Left ventricle myocardium superior (tissue), 1 donor: ENCODE measurements at regions not wholly inside any gene's neighbourhood (a gene's known extent, or its start where the extent isn't known, plus 50 kb on each side); places are given as distances from the start of the nearest gene placed in this dataset.

ENCODE experiments used
- ATAC-seq: fragments of 200-7000 bp; cut with Tn5 transposase; one replicate; pipeline ENCODE4 v1.9.1; 2020; ENCODE audit warnings: mild to moderate bottlenecking, moderate library complexity
- DNase-seq: peaks from one replicate; pipeline ENCODE4 v3.0.0-alpha.2; 2020
- intact Hi-C: fragments of 100-400 bp; cut with micrococcal nuclease; formaldehyde crosslinking; loops from one replicate; pipeline ENCODE4 v1.11.0; 2022
- donor health status: DM: no; HTN: yes; CAD: no; lungs with severe emphysema.

DNA sequence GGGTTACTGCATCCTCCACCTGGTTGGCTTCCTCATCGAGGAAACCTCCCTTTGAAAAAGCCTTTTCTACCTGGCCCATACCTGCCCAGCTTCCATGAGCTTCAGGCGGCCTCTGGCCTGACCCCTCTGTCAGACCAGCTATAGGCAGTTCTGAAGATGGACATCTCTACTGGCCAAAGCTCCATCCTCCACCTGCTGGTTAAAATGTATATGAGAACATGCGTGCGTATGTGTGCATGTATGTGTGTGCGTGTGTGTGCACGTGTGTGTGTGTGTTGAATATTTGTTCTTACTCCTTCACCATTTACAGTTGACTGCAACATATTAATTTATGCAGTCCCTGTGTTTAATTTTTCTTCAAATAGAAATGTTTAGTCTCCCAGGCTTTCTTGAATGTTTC is 642.4 kb upstream of the RAB6C start:
- DNase-seq (no peak), ATAC-seq (no peak)
- intact Hi-C loops = no loop called here

DNA sequence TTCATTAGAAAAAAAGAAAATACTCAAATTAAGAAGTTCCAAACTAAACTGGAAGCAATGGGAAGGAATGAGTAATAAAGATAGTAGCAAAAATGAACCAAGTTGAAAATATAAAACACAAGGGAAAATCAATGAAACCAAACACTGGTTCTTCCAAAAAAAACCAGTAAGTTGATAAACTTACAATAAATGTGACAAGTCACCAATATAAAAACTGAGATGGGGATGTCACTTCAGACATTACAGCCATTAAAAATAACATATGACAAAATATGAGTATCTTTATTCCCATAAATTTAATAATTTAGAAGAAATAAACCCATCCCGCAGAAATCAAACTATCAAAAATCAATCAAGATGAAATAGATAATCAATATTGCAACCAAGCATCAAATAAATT is 633.9 kb upstream of the RAB6C start:
- intact Hi-C loops = no loop called here
- ATAC-seq = no peak
- no peak for DNase-seq

DNA sequence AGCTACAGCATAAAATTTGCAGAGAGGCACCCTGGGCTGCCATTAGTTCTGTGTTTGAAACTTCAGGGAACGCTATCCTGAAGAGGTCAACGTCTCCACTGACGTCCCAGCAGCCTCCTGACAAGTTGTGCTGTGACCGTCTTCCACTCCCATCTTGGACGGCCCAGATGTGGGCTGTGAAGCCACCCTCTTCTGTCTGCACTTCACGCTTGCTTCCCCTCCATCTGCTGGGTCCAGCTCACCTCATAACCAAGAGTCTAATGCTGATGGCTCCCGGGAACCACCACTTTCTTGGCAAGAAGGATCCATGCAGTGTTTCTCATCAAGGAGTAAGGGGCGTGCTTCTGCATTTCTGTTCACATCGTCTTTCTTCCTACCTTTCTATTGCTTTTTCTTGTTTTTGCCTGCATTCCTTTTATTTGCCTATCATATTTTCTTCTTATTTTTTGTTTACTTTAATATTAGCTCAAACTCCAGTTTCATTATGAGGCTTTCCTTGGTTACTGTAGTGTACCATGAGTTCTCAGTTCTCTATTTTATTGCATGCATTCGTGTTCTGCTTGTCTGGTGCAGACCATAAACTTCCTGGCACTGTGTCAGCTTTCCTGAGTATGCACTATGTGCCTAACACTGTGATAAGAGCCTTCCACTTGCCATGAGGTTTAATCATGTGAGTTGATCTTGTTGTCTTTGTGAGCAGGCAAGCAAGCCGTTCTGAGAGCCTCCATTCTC is 631.8 kb upstream of the RAB6C start:
- intact Hi-C loops = no loop called here
- DNase-seq (no peak), ATAC-seq (peak; percentile 51)

DNA sequence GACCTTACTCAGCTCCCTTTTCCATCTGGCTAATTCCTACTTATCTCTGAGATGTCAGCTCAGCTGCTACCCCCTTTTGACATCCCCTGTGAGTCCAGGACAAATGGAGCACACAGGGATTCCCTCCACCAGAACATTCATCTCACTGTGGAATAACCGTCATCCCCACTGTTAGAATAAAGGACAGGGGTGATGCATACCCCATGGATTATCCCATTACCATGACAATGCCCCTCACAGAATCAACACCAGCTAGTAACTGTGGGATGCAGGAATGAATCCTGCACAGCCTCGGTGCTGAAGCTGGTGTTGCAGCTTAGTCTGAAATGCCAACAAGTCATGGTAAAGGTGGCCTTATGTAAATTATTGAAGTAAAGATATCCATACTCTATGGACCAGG is 624.8 kb upstream of the RAB6C start:
- intact Hi-C loops = no loop called here
- ATAC-seq (no peak), DNase-seq (no peak)

DNA sequence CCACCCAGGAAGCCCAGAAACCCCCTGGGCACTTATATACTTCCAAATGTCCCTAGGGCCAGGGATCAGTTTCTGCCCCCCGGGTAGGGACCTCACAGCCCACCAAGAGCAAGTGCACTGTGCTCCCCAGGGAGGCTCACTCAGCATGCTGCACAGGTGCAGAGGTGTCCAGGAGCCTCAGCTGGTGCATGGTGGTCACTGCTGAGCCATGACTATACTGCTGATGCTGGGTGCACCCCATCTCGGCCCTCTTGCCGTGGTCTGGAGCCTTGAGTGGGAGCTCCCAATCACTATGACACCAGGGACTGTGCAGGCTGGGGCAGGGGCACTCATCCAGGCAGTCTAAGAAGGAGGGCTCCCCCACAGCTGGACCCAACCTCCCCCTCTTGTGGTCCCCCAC is 617.8 kb upstream of the RAB6C start:
- ATAC-seq (no peak), DNase-seq (no peak)
- intact Hi-C loops = no loop called here

DNA sequence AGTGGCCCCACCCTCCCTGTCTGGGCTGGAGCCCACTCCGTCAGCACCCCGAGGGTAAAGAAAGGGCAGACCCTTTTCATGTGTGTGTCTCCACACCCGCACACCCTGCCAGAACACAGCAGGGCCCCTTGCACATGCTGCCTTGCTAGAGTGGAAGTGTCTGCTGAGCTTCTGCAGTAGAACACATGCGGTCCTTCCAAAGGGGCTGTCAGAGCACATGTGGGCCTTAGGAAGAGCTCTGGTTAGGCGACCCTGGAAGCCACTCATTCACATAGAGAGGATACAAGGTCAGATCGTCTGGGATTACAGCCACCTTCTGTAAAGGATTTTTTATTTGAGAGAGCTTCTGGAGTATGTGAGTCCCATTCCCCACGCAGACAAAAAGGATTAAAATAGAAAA is 613.2 kb upstream of the RAB6C start:
- no peak for DNase-seq
- no peak for ATAC-seq
- intact Hi-C loops = no loop called here

DNA sequence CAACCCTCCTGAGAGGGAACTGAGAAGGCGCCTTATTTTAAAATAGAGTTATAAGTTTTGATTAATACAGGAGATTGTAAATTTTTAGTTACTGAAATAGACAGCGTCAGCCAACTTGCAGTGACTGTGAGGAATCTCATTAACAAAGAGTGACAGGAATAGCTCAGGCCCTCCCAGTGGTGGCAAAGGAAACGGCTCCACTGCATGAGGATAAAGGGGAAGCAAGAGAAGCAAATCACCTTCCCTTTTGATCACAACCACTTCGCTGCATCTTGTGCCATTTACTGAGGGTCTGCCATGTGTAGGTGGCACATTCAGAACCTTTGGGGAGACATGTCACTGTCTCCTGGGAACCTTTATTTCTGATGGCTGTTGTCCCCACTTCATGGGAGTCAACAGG is 612.4 kb upstream of the RAB6C start:
- intact Hi-C loops = no loop called here
- DNase-seq = no peak
- no peak for ATAC-seq

DNA sequence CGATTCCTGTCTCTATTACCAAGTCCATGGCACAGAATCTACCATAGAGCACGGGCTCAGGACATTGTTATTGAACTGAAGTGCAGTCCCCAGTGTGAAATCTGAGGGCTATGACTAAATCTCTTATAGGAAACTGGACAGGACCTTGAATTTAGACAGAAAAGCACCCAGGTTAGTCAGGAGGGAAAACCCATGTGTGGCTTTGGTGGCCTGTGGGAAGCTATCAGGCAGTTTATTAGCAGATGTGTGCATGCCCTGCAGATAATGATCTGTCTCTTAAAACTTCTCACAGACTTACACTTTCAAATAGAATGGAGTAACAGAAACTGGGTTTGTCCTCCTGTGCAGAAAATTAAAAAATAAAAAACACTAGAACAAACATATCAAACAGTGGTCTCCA is 610.0 kb upstream of the RAB6C start:
- ATAC-seq (no peak), DNase-seq (no peak)
- intact Hi-C loops = no loop called here

DNA sequence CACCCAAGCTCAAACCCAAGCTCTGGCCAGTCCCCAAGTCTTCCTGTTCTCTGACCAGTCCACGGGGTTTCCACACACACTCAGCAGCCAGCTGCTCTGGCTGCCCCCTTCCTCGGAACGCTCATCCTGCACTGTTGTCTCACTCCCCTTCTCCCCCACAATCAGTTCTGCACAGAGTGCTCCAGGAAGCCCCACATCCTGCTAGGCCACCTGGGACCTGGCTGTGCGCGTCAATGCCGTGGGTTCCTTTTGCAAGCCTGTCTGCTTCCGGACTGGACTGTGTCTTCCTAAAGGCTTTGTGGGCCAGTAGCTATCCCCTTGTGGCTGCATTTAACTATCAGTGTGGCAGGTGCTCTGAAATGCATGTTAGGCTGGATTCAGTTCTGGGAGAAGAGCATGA is 605.0 kb upstream of the RAB6C start:
- ATAC-seq (no peak), DNase-seq (no peak)
- intact Hi-C loops = no loop called here

DNA sequence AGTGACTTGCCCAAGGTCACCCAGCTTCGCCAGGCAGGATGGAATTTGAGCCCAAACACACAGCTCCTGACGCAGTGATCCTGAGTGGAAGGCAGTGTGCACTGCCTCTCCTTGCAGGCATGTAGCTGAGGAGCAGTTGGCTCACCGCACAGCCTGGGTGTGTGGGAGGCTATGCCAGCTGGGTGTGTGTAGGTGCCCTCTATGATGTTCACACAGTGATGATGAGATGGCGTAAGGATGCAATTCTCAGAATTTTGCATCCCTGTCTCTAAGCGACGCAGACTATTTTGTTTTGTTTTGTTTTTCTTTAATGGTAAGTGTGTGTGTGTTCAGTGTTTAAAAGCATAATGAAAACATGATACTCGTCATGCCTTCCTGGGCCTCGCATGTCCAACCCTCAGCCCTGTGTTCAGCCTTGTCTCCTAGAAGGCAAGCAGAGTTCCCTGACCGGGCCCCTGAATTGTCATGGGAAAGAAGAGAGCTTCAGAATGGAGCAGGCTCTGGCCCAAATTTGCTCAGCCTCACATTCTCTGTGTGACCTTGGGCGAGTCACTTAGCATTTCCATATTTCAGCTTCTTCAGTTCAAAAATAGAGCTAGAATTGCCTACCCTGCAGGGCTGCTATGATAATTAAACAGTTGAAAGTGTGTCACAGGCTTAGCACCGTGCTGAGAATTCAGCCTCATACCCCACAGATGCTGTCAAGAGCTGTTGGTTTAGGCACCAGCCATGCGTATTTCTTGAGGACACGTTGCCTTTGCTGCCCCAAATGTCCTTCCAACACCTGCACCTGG is 603.6 kb upstream of the RAB6C start:
- ATAC-seq = no peak

DNA sequence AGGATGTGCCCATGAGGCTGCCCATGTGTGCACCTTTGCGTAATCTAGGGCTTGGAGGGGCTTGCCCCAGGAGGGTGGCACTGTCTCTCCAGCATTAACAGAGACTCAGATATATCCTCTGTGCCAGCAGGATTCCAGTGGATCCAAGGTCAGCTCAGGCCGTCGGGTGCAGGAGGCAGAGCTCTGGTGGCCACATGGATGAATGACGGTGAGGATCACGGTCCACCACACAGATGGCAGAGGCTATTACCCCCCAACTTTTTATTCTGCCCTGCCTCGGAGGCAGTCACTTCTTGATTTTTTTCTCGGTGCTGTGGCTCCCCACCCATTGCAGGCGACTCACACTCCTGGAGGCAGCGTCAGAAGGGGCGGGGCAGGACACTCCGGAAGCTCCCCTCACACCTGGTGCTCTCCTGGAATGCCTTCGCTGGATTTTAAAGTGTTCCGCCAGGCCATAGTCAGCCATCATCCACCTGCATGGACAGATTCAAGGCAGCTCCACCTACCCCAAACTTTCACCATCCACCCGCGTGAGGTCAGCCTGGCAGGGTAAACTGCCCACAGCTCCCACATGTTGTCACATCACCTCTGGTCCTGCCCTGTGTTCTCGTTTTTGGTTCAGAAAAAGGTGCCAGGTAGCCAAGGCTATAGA is 602.9 kb upstream of the RAB6C start:
- DNase-seq = no peak
- intact Hi-C loops = no loop called here
- ATAC-seq = no peak

More for the DNA sequence above, 603.6 kb upstream of the RAB6C start:
- intact Hi-C loops = no loop called here
- DNase-seq = no peak

DNA sequence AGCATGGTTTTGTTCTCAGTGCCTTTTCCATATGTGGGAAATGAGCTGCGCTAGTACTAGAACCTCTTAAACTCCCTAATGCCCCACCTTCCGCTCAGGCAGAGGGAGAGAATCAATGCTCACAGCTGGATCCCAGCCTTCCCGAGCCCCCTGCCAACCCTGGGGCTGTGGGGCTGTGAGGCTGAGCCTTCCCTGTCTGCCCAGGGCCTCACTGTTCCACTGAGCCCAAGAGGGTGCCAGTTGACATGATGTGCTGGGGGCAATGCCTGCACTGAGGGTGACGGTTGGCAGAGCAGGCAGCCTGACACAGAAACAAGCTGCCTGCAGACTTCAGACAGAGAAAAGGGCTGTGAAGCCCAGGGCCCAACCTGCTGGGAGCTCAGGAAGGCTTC is 602.4 kb upstream of the RAB6C start:
- no peak for ATAC-seq
- no peak for DNase-seq

DNA sequence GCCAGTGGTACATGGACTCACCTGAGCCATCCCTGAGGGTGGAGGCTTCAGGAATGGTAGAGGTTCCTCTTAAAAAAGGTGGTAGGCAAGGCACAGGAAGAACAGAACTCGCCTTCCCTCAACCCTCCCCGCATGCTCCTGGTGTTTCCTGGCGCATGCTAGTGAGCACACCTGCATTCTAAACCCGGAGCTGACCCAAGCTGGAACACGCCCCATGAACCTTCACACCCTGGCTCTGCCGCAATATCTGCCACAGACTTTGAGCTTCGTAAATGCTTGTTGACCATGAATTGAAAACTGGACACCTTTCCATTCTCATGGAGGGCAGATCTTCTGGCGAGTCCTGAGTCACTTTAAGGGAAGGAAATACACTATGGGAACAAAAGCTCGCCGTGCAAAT is 601.3 kb upstream of the RAB6C start:
- DNase-seq (no peak), ATAC-seq (no peak)
- intact Hi-C loops = no loop called here

More for the DNA sequence above, 602.4 kb upstream of the RAB6C start:
- intact Hi-C loops = no loop called here

DNA sequence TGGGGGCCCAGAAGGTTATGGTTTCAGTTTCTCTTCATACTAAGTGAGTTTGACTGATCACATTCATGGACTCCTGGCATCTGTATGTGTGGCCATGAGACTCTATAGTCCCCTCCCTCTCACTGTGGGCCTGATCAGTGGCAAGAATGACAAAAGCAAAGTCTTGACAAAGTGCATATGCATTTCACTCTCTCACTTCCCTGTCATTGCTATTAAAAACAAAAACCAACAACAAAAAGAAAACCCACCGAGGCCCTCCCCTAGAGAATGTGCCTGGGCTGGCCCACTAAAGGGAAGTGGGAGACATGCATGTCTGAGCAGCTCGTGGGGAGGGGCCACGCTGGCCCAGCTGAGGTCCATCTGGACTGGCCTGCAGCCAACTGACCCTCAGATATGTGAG is 600.1 kb upstream of the RAB6C start:
- DNase-seq = no peak
- intact Hi-C loops = no loop called here
- ATAC-seq = no peak

DNA sequence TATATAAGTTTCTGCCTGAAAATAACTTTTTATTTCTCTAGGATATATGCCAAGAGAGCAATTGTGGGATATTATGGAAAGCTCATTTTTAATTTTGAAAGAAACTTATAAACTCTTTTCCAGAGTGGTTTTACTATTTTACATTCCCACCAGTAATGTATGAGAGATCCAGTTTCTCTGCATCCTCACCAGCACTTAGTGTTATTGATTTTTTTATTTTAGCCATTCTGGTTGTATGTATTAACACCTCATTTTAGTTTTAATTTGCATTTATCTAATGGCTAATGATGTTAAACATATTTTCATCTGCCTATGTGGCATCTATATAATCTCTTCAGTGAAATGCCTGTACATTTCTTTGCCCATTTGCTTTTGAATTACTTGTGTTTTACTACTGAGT is 597.7 kb upstream of the RAB6C start:
- intact Hi-C loops = no loop called here
- DNase-seq (no peak), ATAC-seq (no peak)

DNA sequence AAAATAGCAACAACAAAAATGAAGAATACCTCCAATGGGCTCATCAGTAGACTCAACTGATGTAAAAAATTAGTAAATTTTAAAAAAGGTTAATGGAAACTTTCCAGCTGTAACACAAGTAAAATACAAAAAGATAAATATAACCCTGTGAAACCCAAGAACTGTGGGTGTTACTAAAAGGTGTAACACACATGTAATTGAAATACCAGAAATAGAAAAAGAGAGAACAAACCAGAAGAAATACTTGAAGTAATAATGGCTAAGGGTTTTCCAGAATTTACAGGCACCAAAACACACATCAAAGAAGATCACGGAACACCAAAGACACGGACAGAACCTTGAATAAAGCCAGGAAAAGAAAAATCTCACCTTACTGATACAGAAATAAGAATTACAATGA is 590.6 kb upstream of the RAB6C start:
- ATAC-seq = no peak
- intact Hi-C loops = no loop called here
- DNase-seq = no peak

DNA sequence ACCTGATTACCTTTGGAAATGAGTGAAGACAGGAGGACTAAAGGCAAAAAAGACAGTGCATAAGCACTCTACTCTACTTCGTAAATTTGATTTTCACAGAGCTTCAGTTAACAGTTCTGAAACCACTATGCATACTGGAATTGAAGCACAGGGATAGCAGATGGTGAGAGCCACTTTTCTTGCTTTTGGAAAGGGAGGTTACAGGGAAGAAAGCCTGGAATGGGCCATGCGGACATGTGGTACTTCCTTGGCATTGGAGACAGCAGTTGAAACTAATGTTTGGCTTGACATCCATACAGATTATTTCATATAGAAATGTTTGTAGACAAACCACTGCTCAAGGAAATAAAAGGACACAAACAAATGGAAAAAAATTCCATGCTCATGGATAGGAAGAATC is 585.6 kb upstream of the RAB6C start:
- DNase-seq (no peak), ATAC-seq (no peak)
- intact Hi-C loops = no loop called here

DNA sequence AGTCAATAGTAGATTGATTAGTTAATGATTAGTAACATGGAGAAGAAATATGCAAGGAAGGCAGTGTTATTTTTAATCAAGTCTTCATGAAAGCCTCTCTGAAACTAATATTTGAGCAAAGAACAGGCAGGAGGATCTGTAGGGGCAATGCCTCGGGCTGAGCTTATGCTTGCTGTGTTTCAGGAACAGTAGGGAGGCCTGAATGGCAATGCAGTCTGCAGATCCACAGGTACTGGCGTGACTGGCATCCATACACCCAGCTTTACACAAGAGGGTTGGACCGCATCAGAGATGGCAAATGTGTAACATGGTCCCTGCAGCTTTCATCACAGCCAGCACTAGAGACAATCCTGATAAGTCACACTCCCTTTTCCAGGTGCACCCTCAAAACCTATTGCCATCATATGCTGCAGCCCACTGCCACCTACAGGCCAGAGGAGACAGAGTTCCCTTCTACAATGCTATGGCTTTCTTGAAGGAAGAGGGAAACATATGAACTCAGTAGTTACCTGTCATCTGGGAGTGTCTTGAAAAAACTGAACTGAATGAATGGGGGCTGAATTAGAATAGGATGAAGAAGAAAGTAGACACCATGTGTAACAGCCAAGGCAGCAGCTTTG is 582.4 kb upstream of the RAB6C start:
- peak; percentile 43 for ATAC-seq
- intact Hi-C loops = no loop called here
- no peak for DNase-seq

DNA sequence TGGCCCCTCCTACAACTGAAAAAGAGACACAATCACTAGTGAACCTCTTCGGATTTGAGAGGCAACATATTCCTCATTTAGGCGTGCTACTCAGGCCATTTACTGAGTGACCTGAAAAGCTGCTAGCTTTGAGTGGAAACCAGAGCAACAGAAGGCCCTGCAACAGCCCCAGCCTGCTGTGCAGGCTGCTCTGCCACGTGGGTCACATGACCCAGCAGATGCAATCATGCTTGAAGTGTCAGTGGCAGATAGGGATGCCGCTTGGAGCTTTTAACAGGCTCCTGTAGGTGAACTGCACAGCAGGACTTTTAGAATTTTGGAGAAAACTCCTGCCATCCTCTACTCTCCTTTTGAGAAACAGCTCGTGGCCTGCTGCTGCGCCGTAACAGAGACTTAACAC is 578.6 kb upstream of the RAB6C start:
- ATAC-seq (no peak), DNase-seq (no peak)
- intact Hi-C loops = no loop called here

DNA sequence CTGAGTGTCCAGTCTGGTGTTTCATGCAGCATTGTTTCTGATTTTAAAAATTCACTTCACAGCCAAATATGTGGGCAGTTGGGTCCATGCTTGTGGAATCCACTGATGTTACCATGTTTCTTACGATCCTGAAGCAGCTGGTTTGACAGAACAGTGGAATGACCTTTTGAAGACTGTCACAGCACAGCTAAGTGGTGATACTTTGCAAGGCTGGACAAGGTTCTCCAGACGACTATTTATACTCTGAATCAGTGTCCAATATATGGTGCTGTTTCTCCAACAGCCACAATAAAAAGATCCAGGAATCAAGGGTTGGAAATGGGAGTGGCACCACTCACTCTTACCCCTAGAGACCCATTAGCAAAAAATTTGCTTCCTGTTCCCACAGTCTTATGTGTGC is 577.4 kb upstream of the RAB6C start:
- ATAC-seq (peak; percentile 25), DNase-seq (no peak)
- intact Hi-C loops = no loop called here
